ENCODE measurements at regions not wholly inside any gene's neighbourhood (a gene's known extent, or its start where the extent isn't known, plus 50 kb on each side); places are given as distances from the start of the nearest gene placed in this dataset.

DNA sequence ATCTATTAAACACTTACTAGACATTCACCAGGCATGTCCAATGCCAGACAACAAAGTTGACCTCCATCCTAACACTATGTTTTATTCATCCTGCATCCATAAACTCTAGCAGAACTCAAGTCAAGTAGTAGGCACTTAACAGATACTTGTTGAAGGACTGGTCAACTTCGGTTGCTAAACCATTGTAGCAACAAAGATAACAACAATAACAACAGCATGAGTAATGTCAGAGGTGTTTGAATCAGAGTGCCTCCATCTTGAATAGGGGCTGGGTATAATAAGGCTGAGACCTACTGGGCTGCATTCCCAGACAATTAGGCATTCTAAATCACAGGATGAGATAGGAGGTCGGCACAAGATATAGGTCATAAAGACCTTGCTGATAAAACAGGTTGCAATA lies 180.5 kb upstream of the ZNF462 start:
- H3K9me2 ChIP-seq (ENCODE audit: insufficient read depth, low read length) = no peaks in the 10 kb centered on the region
- H3K79me2 ChIP-seq (replicated peaks; ENCODE audit: insufficient read depth, low read length) = no peaks in the 10 kb centered on the region
- H3K27me3 ChIP-seq (ENCODE audit: insufficient read depth, low read depth, low read length) = no peaks in the 10 kb centered on the region
- H3K9ac ChIP-seq (ENCODE audit: low read length) = no peak overlapping the region
- no peak for TF ChIP-seq SMC3 (conservative IDR thresholded peaks at IDR 0.05; ENCODE audit: poor library complexity)
- TF ChIP-seq, protein P1, sequence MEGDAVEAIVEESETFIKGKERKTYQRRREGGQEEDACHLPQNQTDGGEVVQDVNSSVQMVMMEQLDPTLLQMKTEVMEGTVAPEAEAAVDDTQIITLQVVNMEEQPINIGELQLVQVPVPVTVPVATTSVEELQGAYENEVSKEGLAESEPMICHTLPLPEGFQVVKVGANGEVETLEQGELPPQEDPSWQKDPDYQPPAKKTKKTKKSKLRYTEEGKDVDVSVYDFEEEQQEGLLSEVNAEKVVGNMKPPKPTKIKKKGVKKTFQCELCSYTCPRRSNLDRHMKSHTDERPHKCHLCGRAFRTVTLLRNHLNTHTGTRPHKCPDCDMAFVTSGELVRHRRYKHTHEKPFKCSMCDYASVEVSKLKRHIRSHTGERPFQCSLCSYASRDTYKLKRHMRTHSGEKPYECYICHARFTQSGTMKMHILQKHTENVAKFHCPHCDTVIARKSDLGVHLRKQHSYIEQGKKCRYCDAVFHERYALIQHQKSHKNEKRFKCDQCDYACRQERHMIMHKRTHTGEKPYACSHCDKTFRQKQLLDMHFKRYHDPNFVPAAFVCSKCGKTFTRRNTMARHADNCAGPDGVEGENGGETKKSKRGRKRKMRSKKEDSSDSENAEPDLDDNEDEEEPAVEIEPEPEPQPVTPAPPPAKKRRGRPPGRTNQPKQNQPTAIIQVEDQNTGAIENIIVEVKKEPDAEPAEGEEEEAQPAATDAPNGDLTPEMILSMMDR (IDR thresholded peaks at IDR 0.05; ENCODE audit: poor library complexity, severe bottlenecking) = no peak
- no peak for TF ChIP-seq POLR2AphosphoS5 (IDR thresholded peaks at IDR 0.05)
- no peak for TF ChIP-seq EZH2 (IDR thresholded peaks at IDR 0.05; ENCODE audit: borderline replicate concordance, insufficient read depth, low read length, poor library complexity, severe bottlenecking)
- no peak for TF ChIP-seq EP300 (conservative IDR thresholded peaks at IDR 0.05; ENCODE audit: poor library complexity, severe bottlenecking)
- no peak for TF ChIP-seq MXI1 (conservative IDR thresholded peaks at IDR 0.05; ENCODE audit: poor library complexity, severe bottlenecking)
- TF ChIP-seq RAD21 (conservative IDR thresholded peaks at IDR 0.05) = no peak
- TF ChIP-seq TAF1 (IDR thresholded peaks at IDR 0.05; ENCODE audit: low read depth) = no peak
- TF ChIP-seq, protein P2, sequence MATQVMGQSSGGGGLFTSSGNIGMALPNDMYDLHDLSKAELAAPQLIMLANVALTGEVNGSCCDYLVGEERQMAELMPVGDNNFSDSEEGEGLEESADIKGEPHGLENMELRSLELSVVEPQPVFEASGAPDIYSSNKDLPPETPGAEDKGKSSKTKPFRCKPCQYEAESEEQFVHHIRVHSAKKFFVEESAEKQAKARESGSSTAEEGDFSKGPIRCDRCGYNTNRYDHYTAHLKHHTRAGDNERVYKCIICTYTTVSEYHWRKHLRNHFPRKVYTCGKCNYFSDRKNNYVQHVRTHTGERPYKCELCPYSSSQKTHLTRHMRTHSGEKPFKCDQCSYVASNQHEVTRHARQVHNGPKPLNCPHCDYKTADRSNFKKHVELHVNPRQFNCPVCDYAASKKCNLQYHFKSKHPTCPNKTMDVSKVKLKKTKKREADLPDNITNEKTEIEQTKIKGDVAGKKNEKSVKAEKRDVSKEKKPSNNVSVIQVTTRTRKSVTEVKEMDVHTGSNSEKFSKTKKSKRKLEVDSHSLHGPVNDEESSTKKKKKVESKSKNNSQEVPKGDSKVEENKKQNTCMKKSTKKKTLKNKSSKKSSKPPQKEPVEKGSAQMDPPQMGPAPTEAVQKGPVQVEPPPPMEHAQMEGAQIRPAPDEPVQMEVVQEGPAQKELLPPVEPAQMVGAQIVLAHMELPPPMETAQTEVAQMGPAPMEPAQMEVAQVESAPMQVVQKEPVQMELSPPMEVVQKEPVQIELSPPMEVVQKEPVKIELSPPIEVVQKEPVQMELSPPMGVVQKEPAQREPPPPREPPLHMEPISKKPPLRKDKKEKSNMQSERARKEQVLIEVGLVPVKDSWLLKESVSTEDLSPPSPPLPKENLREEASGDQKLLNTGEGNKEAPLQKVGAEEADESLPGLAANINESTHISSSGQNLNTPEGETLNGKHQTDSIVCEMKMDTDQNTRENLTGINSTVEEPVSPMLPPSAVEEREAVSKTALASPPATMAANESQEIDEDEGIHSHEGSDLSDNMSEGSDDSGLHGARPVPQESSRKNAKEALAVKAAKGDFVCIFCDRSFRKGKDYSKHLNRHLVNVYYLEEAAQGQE (IDR thresholded peaks at IDR 0.05; ENCODE audit: borderline replicate concordance) = no peak
- H3K9me3 ChIP-seq (ENCODE audit: low read length) = no peaks in the 10 kb centered on the region
- no peak overlapping the region for H3K4me3 ChIP-seq (ENCODE audit: low read length)
- H3K4me2 ChIP-seq (ENCODE audit: low read length) = no peak overlapping the region
- H3F3A ChIP-seq (ENCODE audit: insufficient read depth, low read length, poor library complexity, severe bottlenecking) = no peaks in the 10 kb centered on the region
- H2AFZ ChIP-seq (ENCODE audit: low read depth, low read length) = no peak overlapping the region
- H3K27ac ChIP-seq (ENCODE audit: low read length) = no peak overlapping the region
- H3K36me3 ChIP-seq (ENCODE audit: insufficient read depth, low read length) = no peaks in the 10 kb centered on the region
- no peaks in the 10 kb centered on the region for H4K20me1 ChIP-seq (ENCODE audit: insufficient read depth)

DNA sequence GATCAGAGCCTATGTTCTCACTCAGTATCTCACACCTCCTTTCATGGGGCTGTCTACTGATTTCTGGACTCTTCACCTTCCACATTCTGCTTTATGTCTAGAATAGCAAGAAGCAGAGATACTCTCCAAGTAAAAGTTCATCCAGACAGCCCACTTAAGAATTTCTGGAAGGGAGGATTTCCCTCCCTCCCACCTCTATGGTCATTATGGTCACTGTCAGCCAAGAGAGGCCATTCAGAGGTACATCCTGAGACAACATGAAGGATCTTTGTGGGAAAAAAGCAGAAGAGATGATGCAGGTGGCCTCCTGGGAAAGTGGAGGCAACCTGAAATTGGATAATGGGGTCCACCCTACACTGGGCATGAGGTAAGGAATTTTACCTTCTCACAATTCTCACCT lies 179.5 kb upstream of the ZNF462 start:
- no peak overlapping the region for H3K4me2 ChIP-seq (ENCODE audit: low read length)
- no peaks in the 10 kb centered on the region for H3F3A ChIP-seq (ENCODE audit: insufficient read depth, low read length, poor library complexity, severe bottlenecking)
- no peaks in the 10 kb centered on the region for H3K9me2 ChIP-seq (ENCODE audit: insufficient read depth, low read length)
- H3K4me3 ChIP-seq (ENCODE audit: low read length) = no peak overlapping the region
- TF ChIP-seq SMC3 (conservative IDR thresholded peaks at IDR 0.05; ENCODE audit: poor library complexity) (no peak), TAF1 (IDR thresholded peaks at IDR 0.05; ENCODE audit: low read depth) (no peak), EZH2 (IDR thresholded peaks at IDR 0.05; ENCODE audit: borderline replicate concordance, insufficient read depth, low read length, poor library complexity, severe bottlenecking) (no peak), MXI1 (conservative IDR thresholded peaks at IDR 0.05; ENCODE audit: poor library complexity, severe bottlenecking) (no peak), RAD21 (conservative IDR thresholded peaks at IDR 0.05) (no peak), POLR2AphosphoS5 (IDR thresholded peaks at IDR 0.05) (no peak), EP300 (conservative IDR thresholded peaks at IDR 0.05; ENCODE audit: poor library complexity, severe bottlenecking) (no peak)
- TF ChIP-seq, protein P1 (IDR thresholded peaks at IDR 0.05; ENCODE audit: poor library complexity, severe bottlenecking) = no peak
- TF ChIP-seq, protein P2 (IDR thresholded peaks at IDR 0.05; ENCODE audit: borderline replicate concordance) = no peak
- H3K9ac ChIP-seq (ENCODE audit: low read length) = no peak overlapping the region
- H3K9me3 ChIP-seq (ENCODE audit: low read length) = no peaks in the 10 kb centered on the region
- no peaks in the 10 kb centered on the region for H3K79me2 ChIP-seq (replicated peaks; ENCODE audit: insufficient read depth, low read length)
- no peak overlapping the region for H2AFZ ChIP-seq (ENCODE audit: low read depth, low read length)
- H3K27me3 ChIP-seq (ENCODE audit: insufficient read depth, low read depth, low read length) = no peaks in the 10 kb centered on the region
- no peaks in the 10 kb centered on the region for H4K20me1 ChIP-seq (ENCODE audit: insufficient read depth)
- no peak overlapping the region for H3K27ac ChIP-seq (ENCODE audit: low read length)
- H3K36me3 ChIP-seq (ENCODE audit: insufficient read depth, low read length) = no peaks in the 10 kb centered on the region

All from neural cell (in vitro differentiated cells).